Erythroblast (primary cell): ENCODE measurements at regions not wholly inside any gene's neighbourhood (a gene's known extent, or its start where the extent isn't known, plus 50 kb on each side); places are given as distances from the start of the nearest gene placed in this dataset.

Experiments used
- GATA1 ChIP-seq: IDR thresholded peaks from 2 replicates; pipeline ENCODE4 v1.6.1; 2011; ENCODE audit warnings: low read depth, mild to moderate bottlenecking, control low read depth, low read length, moderate library complexity
- POLR2A ChIP-seq: IDR thresholded peaks from 2 replicates; pipeline ENCODE4 v1.6.1; 2011; ENCODE audit warnings: mild to moderate bottlenecking, low read length

DNA sequence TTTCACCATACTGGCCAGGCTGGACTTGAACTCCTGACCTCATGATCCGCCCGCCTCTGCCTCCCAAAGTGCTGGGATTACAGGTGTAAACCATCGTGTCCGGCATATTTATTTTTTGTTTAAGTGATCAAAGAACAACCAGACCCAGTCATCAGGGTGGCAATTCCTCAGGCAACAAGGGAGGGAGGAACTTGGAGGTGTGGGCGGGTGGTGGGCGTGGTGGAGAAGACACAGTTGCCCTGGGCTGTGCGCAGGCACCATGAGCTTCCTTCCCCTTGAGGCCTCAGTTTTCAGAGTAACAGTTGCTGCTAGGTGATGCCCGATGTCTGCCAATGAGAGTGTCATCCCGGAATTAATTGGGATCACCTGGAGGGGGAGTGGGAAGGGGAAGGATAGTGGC is 191.7 kb downstream of the ALG10 start:
- TF ChIP-seq POLR2A (no peak), GATA1 (no peak)
